HG03558 (cell line): ENCODE measurements at regions not wholly inside any gene's neighbourhood (a gene's known extent, or its start where the extent isn't known, plus 50 kb on each side); places are given as distances from the start of the nearest gene placed in this dataset.

ENCODE experiments used
- ATAC-seq: cut with Tn5 transposase; IDR thresholded peaks from one replicate; pipeline ENCODE4 v1.9.1; 2021; ENCODE audit warnings: moderate number of reproducible peaks; ENCODE audit not compliant: unreplicated experiment; ENCODE audit errors: extremely low read depth

DNA sequence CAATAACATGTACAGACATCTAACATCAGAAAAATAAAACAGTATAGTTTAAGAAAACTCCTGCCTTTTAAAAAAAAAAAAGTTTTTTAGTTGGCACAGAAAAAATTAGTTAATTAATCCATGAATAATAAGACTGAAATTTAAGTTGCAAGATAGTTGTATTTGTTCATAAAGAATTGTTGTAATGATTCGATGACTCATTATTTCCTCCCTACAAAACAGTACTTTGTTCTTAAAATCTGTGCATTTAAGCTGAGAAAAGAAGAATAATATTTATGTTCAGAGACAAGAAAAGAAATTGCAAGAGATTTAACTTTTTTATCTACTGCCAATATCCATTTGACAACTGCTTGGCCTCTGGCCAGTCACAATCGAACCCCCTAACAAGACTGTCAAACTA, 894.7 kb downstream of the ADGRL2 start:
- ATAC-seq, result no peak

DNA sequence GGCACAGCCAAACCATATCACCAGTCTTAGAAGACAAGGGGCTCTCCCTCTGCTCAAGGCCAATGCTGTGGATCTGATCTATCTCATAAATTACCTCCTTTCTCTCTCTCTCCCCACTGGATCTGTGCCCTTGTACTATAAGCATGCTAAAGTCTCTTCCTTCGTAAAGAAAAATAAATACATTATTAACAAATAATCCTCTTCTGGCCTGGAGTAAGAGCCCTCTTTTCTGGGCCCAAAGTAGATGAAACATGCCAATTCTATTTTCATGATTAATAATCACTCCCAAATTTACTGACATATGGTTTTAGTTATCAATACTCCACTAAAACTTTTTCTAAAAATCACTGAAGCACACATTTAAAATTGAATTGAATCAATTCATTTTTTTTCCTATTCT, 889.7 kb downstream of the ADGRL2 start:
- no peak for ATAC-seq

DNA sequence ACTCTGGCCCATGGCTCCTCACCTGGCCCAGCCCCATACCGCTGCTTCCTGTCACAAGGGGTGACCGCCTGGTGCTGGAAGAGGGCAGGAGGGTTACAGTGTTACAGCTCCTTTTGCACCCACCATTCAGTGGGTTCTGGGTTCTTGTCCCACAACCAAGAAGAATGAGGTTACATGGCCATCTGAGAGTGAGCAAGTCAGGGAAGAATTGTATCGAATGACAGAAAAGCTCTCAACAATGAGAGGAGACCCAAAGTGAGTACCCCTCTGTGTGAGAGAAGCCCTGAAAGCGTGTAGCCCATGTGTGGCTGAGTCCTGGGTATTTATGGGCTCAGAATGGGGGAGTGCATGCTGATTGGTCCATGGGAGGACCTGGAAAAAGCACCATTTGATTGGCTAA, 888.5 kb downstream of the ADGRL2 start:
- no peak for ATAC-seq

DNA sequence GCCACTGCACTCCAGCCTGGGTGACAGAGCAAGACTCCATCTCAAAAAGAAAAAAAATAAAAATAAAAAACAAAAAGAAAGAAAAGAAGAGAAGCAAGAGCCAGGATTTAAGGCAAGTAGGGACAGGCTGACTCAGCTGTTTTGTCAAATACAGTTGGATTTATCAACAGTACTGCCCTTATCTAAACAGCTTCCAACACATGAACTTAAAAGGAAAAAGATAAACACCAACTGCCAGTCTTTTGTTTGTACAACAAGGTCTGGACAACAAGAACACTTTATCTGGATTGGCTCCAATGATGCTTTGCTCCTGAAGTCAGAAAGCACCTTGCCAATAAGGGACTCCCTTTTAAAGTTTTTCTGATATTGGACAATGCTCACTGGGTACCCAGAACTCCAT, 886.0 kb downstream of the ADGRL2 start:
- ATAC-seq, result no peak

DNA sequence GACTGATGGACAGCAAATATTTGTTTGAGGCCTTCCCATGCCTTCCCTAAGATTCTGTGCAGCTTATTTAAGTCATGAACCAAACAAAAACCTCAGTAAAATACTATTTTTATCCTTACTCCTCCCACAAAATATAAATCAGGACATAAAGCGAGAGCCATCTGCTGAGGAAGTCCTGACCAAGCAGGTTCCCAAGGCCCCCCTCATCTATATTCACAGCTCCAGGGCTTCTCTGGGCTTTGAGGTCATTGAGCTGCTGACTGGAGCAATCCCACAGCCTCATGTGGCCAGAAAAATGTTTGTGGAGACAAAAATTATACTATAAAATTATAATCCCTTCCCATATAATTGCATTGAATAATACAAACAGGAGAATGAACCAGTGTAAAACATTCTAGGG, 846.2 kb downstream of the ADGRL2 start:
- no peak for ATAC-seq

DNA sequence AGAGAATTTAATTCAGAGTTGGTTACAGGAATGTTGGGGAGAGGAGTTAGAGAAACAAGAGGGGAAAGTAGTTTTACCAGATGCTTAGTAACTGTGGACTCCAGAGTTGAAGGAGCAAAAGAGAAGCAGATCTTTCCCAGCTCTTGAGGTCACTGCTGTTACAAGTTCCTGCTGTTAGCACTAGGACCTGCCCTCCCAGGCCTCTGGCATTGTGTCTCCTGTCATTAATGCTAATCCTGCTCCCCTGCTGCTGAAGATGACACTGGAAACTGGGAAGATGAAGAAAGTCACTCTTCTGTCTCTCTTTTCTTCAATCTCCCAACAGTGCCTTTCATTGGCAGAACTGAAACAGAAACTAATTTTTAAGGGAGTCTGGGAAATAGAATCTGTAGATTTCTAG, 845.6 kb downstream of the ADGRL2 start:
- ATAC-seq, result no peak

DNA sequence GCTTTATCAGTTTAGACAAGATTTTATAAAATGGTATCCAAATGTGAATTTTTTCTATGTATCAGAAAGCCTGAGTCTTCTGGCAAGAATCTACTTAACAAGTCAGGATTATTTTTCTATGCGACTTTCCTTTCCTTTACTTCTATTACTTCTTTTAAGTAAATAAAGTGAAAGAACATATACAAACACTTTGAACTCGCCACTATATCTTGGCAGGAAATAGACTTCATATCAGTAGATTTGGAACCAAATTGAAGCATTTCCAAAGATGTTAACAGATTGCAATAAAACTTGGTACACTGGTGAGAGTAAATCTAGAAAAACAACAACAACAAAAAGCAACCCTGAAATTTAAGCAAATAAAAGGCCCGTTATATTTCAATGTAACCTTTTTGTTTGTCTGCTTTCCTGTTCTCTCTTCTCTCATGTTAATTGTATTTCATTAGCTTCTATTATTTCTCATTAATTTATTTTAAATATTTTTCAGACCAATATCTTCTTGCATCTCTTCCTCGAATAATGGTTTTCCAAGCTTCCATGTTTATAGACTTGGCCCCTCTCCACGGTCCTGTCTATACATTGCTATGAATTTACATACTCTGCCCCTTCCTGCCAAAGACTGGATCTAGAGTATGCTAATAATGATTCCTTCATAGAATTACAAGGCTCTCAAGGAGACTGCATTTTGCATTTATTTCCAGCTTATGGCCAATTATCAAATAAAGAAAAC, 843.6 kb downstream of the ADGRL2 start:
- ATAC-seq, result no peak

DNA sequence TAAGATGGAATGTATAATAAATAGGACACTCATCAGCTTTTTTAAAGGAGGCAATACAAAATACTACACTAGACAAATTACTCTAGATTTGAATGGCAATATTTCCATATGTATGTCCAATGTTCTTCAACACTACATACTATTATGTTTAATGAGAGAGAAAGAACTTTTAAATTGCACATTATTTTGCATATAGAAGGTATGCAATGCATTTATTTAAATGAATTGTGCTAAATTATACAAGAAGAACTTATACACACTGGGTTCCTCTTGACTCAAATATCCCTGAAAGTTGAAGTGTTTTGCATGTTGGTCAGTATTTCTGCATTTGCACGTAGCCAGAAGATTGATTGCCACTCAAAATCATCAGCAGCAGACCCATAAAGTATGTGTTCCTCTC, 839.6 kb downstream of the ADGRL2 start:
- ATAC-seq, result no peak

DNA sequence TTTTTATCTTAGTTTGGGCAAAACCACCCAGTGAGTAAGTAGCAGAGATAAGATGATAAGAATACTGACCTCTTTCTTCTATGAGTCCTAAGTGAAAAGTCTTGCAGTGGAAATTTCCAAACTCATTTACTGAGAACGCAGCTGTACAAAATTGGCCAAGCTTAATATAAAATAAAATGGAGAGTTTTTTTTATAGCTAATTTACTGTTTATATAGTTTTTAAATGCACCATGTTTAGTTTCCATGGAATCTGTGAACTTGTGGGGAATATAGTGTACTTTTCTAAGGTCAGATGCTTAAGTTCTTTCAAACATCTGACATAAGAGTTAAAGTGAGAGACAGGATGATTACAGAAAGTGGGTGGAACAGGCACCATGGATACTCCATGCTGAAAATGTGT, 833.5 kb downstream of the ADGRL2 start:
- no peak for ATAC-seq

DNA sequence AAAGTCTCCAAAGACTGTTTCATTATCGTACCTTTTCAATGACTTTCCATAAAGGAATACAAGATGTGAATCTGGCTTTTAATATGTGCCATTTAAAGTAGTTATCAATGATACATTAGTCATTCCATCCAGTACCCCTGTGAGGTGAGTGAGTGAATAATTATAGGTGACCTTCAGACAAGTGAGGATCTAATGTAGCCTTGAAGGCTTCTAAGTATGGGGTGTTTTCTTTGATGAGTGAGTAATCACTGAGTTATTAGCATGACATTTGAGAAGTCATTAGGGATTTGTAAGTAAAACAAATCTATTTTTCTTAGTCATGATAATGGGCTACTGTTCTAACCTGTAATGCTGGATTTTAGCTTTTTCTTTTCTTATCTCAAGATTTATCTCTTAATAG, 831.4 kb downstream of the ADGRL2 start:
- ATAC-seq, result no peak

DNA sequence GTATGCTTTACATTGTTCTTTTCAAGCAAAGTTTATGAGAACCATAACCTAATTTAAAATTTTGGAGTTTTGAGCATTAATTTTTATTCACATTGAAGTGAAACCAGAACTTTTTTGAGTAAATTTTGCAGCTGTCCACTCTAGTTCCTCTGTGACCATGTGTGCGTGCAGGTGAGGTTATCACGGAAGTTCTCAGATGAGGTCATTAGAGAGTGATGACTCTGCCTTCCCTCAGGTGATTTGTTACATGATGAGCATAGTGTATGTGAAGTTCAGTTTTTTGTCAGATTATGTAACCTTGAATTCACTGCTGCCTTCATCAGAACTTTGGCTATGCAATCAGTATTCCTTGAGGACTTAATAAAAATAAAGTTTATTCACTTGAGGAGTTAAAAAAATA, 828.2 kb downstream of the ADGRL2 start:
- ATAC-seq, result no peak

DNA sequence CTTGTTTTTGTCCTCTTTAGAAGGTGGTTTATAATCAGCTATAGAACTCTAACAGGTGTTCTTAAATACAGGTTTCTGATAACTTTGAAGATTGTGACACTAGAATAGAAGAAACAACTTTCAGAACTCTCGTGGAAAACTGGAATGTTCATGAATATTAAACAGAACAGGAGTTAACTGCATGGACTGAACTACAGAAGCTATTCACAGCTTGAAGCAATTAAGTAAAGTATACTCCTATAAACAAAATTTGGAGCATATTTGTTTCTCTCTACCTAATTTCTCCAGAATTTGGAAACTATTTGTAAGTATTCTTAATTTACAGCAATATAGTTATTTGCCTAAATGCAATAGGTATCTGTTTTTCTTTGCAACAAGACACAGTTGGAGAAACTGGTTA, 824.8 kb downstream of the ADGRL2 start:
- ATAC-seq, result no peak

DNA sequence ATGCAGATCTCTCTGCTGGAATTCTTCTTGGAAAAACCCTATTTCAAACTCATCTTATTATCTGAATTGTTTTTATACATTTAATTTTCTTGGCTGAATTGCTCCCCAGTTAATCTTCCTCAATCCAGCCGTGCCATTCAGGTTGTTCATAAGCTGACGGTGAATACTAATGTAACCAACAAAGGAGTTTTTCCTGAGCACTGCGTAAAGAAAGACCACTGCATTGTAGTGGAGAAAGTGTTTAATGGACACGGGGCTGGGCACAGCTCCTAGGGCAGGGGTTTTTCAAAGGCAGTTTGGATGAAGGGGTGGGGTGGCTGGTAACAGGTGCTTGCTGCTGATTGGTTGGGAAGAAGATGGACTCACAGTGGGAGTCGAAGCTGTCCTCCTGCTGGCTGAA, 820.3 kb downstream of the ADGRL2 start:
- ATAC-seq, result no peak

DNA sequence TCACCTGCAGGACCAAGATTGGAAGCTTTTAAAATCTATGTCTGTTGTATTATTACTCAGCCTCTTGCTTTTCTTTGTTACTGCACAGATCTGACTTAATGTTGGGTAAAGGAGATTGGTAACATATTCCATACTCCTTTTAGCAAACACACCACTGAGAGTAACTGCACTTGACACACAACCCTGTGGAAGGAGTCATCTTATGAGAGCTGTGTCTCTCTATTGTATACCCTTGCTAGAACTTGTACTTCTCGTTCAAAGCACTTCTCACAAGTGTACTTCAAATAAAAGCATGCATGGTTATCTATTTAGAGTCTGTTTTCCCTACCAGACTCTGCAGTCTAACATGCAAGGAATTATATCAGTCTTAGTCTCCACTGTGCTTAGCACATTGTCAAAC, 813.4 kb downstream of the ADGRL2 start:
- ATAC-seq, result no peak

DNA sequence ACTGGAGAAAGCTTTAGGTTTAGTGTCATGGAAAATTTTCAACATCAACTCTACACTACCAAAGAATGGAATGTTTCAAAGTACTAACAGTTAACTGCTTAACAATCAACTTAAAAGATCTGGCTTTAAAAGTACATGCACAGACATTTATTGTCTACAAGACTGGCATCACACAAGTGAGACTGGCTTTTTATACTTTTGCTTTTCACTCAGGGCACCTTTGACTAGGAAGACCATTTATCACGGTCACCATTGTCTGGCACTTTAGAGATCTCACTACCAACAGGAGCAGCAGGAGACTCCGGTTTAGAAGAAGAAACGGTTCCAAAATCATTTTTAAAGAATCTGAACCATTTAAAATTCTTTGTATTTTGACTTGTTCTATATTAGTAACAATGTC, 812.3 kb downstream of the ADGRL2 start:
- no peak for ATAC-seq

DNA sequence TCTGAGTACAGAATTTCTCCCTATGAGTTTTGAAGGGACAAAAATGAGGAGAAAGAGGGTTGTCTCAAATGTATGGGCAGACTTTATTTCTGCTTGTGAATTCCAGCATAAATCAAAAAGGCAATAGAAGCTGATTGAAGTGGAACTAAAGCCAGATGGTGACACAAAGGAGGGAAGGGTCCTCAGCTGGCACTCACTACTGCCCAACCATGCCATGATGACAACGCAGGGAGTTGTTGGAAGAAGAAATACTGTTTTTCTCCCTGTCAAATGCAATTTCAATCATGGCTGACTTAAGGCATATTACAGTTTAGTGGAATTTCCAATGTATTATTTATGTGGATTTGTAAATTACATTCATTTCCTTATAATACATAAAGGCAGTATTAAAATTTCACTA, 805.8 kb downstream of the ADGRL2 start:
- no peak for ATAC-seq

DNA sequence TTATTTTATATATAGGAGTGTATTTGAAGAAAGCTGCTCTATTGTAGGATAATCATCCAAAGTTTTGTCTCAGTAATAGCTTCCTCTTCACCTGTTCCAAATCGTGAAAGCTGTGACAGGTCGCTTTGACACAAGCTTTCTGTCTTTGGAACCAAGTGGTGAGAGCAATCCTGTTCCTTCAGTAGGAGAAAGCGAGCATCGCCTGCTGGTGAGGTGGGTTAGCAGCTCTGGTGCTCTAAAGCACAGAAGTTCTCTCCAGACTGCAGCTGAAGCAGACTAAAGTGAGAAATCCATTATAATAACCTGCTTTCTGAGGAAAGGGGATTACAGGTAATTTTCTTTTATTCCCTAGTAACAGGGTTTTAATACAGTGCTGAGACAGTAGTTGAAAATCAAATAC, 803.8 kb downstream of the ADGRL2 start:
- no peak for ATAC-seq

DNA sequence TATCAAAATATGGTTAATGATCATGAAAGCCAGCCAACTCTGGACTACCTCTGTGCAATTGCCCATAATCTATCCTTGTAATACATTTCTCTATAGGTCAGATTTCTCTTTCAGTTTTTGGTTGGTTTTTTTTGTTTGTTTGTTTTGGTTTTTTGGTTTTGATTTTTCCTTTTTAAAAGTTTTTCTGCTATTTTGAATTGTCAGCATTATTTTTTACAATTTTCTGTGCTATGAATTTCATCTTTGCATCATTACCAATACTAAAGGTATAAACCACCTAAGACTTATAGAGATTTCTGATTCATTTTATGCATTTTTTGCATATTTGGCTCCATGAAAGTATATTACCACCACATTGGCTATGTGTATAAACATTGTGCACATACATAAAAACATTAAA, 799.6 kb downstream of the ADGRL2 start:
- no peak for ATAC-seq

DNA sequence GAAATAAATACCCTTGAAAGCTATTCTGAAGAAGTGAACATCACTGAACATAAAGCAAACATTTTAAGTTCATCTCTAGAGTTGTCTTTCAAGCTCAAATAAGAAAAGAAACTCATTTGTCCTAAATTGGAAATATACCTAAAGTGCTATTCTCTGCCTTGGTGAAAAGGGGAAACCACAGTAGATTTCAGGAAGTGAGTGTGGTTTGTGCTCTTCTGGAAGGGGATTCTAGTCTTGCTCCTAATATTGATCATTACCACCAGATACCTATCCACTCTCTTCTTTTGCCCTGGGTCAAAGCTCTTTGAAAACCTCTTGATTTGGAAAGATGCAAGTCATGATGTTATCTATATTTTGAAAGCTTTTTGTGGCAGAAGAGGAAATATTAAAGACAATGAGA, 798.1 kb downstream of the ADGRL2 start:
- ATAC-seq, result no peak

DNA sequence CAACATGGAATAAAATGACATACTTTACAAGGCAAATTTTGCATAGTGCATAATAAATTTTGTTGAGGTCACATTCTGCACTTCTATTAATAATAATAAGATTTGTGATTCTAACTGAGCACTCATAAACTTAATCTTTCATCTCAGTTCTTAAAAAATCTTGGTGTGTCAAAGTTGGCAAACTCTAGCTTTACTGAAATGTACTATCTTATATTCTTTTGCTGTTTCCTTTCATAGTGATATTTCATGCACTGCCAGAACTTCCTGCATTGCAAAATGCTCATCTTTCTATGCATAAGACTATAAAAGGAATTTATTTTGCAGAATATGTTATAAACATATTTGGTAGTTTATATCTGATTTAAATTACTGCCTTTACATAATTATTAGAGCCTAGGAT, 797.6 kb downstream of the ADGRL2 start:
- ATAC-seq, result no peak

DNA sequence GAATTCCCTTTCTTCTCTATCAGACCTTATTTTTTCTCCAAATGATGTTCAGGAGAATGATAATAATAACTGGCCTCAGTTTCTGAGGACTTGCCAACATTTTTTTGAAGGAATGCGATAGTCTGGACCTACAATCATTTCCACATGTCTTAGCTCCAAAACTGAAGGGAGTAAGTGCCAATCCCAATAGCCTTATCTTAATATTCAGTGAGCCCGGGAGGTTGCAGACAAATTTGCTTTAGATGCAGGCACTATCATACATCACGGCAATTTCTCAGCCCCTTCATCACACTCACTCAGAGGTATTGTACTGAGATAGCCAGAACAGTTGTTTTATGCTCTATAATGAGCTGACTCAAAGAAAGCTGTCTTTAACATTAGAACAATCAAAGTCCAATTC, 796.9 kb downstream of the ADGRL2 start:
- ATAC-seq, result no peak

DNA sequence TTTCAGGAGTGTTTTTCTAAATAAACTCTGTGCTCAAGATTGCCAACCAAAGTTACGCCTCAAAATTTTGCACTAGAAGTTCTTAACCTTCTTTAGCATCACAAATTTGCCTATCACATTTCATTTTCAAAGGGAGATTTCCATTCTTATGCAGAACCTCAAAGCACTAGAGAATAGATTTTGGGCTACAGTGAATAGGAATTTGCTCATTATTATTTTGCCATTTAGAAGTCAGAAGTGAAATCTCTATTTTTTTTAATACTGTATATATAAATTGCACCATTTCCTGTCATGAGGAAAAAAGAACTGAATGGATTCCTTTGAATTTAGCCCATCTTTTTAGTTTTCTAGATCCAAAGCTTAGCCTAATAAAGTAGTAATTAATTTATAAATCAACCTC, 796.4 kb downstream of the ADGRL2 start:
- ATAC-seq, result no peak

DNA sequence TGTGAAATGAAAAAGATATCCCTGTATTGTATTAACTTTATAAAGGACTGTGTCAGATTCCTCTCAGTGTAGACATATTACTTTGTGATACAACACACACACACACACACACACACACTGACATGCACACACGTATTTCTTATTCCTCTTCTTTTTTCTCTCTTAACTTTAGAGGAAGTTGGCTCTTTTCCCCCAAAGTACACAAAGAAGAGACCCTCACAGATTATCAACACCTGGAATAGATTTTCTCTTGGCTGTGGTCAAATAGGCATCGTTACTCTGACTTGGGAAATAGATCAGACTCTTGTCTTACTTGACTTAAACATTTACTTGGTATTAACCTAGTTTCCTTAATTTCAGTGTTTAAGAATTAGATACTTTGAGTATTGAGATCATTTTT, 792.8 kb downstream of the ADGRL2 start:
- no peak for ATAC-seq
